Mesothelial cell of epicardium (in vitro differentiated cells): ENCODE measurements at regions not wholly inside any gene's neighbourhood (a gene's known extent, or its start where the extent isn't known, plus 50 kb on each side); places are given as distances from the start of the nearest gene placed in this dataset.

Experiments
- DNase-seq, 2 experiments: peaks; one replicate each; pipeline ENCODE4 v3.0.0; 2021; ENCODE audit warnings: low spot score in 2 of 2; ENCODE audit not compliant: unreplicated experiment in 2 of 2
- H3K27ac Mint-ChIP-seq: 2 replicates; pipeline ENCODE4 v1.8.0; 2021; ENCODE audit warnings: mixed read lengths
- H3K27me3 Mint-ChIP-seq: 2 replicates; pipeline ENCODE4 v1.8.0; 2021; ENCODE audit warnings: low read depth, mixed read lengths
- H3K36me3 Mint-ChIP-seq: 2 replicates; pipeline ENCODE4 v1.8.0; 2021; ENCODE audit warnings: mixed read lengths
- H3K4me1 Mint-ChIP-seq: 2 replicates; pipeline ENCODE4 v1.8.0; 2021; ENCODE audit warnings: mixed read lengths
- H3K4me3 Mint-ChIP-seq: 2 replicates; pipeline ENCODE4 v1.8.0; 2021; ENCODE audit warnings: mild to moderate bottlenecking, moderate library complexity, mixed read lengths
- H3K9me3 Mint-ChIP-seq: 2 replicates; pipeline ENCODE4 v1.8.0; 2021; ENCODE audit warnings: mixed read lengths
- CTCF ChIP-seq: fragments of 200-600 bp; sonication (generic); IDR thresholded peaks from one replicate; pipeline ENCODE4 v1.5.0; 2021; ENCODE audit warnings: antibody characterized with exemption; ENCODE audit not compliant: unreplicated experiment

GRCh38 chr2:183536290-183536689 is 412.0 kb downstream of the NUP35 start:
- Mint-ChIP-seq H3K36me3 (no peaks in the 10 kb centered on the region), H3K9me3 (no peaks in the 10 kb centered on the region), H3K27me3 (no peaks in the 10 kb centered on the region), H3K4me3 (no peak overlapping the region), H3K27ac (no peak overlapping the region), H3K4me1 (peaks cover 11% of the 10 kb centered on the region)
- no peak for TF ChIP-seq CTCF
- DNase-seq = no peak

GRCh38 chr2:183536714-183537113 is 412.5 kb downstream of the NUP35 start:
- Mint-ChIP-seq H3K4me1 (peaks cover 10% of the 10 kb centered on the region), H3K36me3 (no peaks in the 10 kb centered on the region), H3K9me3 (no peaks in the 10 kb centered on the region), H3K27me3 (no peaks in the 10 kb centered on the region), H3K4me3 (no peak overlapping the region), H3K27ac (no peak overlapping the region)
- DNase-seq = no peak
- no peak for TF ChIP-seq CTCF

- H3K9me3 Mint-ChIP-seq = peaks cover 18% of the 10 kb centered on the region
- no peak overlapping the region for H3K27ac Mint-ChIP-seq
- no peaks in the 10 kb centered on the region for H3K27me3 Mint-ChIP-seq
- DNase-seq = no peak
- H3K4me3 Mint-ChIP-seq = no peak overlapping the region
- no peak for TF ChIP-seq CTCF
- no peaks in the 10 kb centered on the region for H3K36me3 Mint-ChIP-seq
- H3K4me1 Mint-ChIP-seq = peaks cover 2% of the 10 kb centered on the region
These were observed 417.5 kb downstream of the NUP35 start for GRCh38 chr2:183541766-183542165.

GRCh38 chr2:183542606-183543005 is 418.4 kb downstream of the NUP35 start:
- no peaks in the 10 kb centered on the region for H3K36me3 Mint-ChIP-seq
- DNase-seq = no peak
- H3K27ac Mint-ChIP-seq = no peak overlapping the region

GRCh38 chr2:183543222-183543621 is 419.0 kb downstream of the NUP35 start:
- H3K27ac Mint-ChIP-seq = no peak overlapping the region

More at GRCh38 chr2:183542606-183543005, 418.4 kb downstream of the NUP35 start:
- peaks cover 21% of the 10 kb centered on the region for H3K9me3 Mint-ChIP-seq
- TF ChIP-seq CTCF = no peak
- no peaks in the 10 kb centered on the region for H3K27me3 Mint-ChIP-seq
- H3K4me1 Mint-ChIP-seq = peaks cover 2% of the 10 kb centered on the region
- no peak overlapping the region for H3K4me3 Mint-ChIP-seq

More at GRCh38 chr2:183543222-183543621, 419.0 kb downstream of the NUP35 start:
- Mint-ChIP-seq H3K4me1 (peaks cover 2% of the 10 kb centered on the region), H3K4me3 (no peak overlapping the region), H3K36me3 (no peaks in the 10 kb centered on the region), H3K27me3 (no peaks in the 10 kb centered on the region), H3K9me3 (peaks cover 25% of the 10 kb centered on the region)
- DNase-seq = no peak
- TF ChIP-seq CTCF = no peak
